ENCODE measurements at regions not wholly inside any gene's neighbourhood (a gene's known extent, or its start where the extent isn't known, plus 50 kb on each side); places are given as distances from the start of the nearest gene placed in this dataset.

GRCh38 chr11:81022057-81022456 lies 1581.2 kb upstream of the TENM4 start:
- DNase-seq (ENCODE audit: low read depth), result no peak

GRCh38 chr11:81010631-81011030 lies 1569.8 kb upstream of the TENM4 start:
- DNase-seq (ENCODE audit: low read depth), result no peak

- no peak for DNase-seq (ENCODE audit: low read depth)
These were observed 1566.2 kb upstream of the TENM4 start for GRCh38 chr11:81007046-81007445.

GRCh38 chr11:81005595-81005994 lies 1564.8 kb upstream of the TENM4 start:
- DNase-seq (ENCODE audit: low read depth), result no peak

GRCh38 chr11:81004576-81004975 lies 1563.7 kb upstream of the TENM4 start:
- DNase-seq (ENCODE audit: low read depth), result no peak

GRCh38 chr11:81002374-81002773 lies 1561.5 kb upstream of the TENM4 start:
- no peak for DNase-seq (ENCODE audit: low read depth)

GRCh38 chr11:81000735-81001134 lies 1559.9 kb upstream of the TENM4 start:
- DNase-seq (ENCODE audit: low read depth), result no peak

GRCh38 chr11:81000334-81000733 lies 1559.5 kb upstream of the TENM4 start:
- no peak for DNase-seq (ENCODE audit: low read depth)

GRCh38 chr11:80995523-80995922 lies 1554.7 kb upstream of the TENM4 start:
- DNase-seq (ENCODE audit: low read depth), result no peak

GRCh38 chr11:80993536-80993935 lies 1552.7 kb upstream of the TENM4 start:
- no peak for DNase-seq (ENCODE audit: low read depth)

- no peak for DNase-seq (ENCODE audit: low read depth)
These were observed 1550.1 kb upstream of the TENM4 start for GRCh38 chr11:80990885-80991284.

GRCh38 chr11:80987171-80987570 lies 1546.3 kb upstream of the TENM4 start:
- no peak for DNase-seq (ENCODE audit: low read depth)

GRCh38 chr11:80986421-80987074 lies 1545.7 kb upstream of the TENM4 start:
- DNase-seq (ENCODE audit: low read depth), result no peak

- DNase-seq (ENCODE audit: low read depth), result no peak
These were observed 1539.4 kb upstream of the TENM4 start for GRCh38 chr11:80980227-80980626.

GRCh38 chr11:80973786-80974185 lies 1533.0 kb upstream of the TENM4 start:
- no peak for DNase-seq (ENCODE audit: low read depth)

- DNase-seq (ENCODE audit: low read depth), result no peak
These were observed 1529.2 kb upstream of the TENM4 start for GRCh38 chr11:80970037-80970436.

- DNase-seq (ENCODE audit: low read depth), result no peak
These were observed 1526.8 kb upstream of the TENM4 start for GRCh38 chr11:80967649-80968048.

- no peak for DNase-seq (ENCODE audit: low read depth)
These were observed 1519.7 kb upstream of the TENM4 start for GRCh38 chr11:80960381-80961029.

- no peak for DNase-seq (ENCODE audit: low read depth)
These were observed 1518.9 kb upstream of the TENM4 start for GRCh38 chr11:80959751-80960150.

- DNase-seq (ENCODE audit: low read depth), result no peak
These were observed 1518.2 kb upstream of the TENM4 start for GRCh38 chr11:80958987-80959386.

- no peak for DNase-seq (ENCODE audit: low read depth)
These were observed 1517.5 kb upstream of the TENM4 start for GRCh38 chr11:80958361-80958760.

GRCh38 chr11:80955588-80955987 lies 1514.8 kb upstream of the TENM4 start:
- DNase-seq (ENCODE audit: low read depth), result no peak

- DNase-seq (ENCODE audit: low read depth), result no peak
These were observed 1508.0 kb upstream of the TENM4 start for GRCh38 chr11:80948781-80949180.

GRCh38 chr11:80944758-80945157 lies 1503.9 kb upstream of the TENM4 start:
- DNase-seq (ENCODE audit: low read depth), result no peak

All from activated T-cell treated with anti-CD3 and anti-CD28 coated beads for 48 hours (primary cell).